Retinal pigment epithelial cell (primary cell): ENCODE measurements at regions not wholly inside any gene's neighbourhood (a gene's known extent, or its start where the extent isn't known, plus 50 kb on each side); places are given as distances from the start of the nearest gene placed in this dataset.
"Not testable (repeated sequence)": the region's sequence is repeated elsewhere in the genome, so short reads cannot be mapped to it uniquely, and the experiment has no call there.

Experiments
- DNase-seq: peaks from one replicate; pipeline ENCODE4 v3.0.0-alpha.2; 2010; ENCODE audit warnings: low read depth
- H3K4me3 ChIP-seq: 2 replicates; pipeline ENCODE4 v1.5.1; 2011; ENCODE audit warnings: mild to moderate bottlenecking, low read length, control low read depth, moderate library complexity

DNA sequence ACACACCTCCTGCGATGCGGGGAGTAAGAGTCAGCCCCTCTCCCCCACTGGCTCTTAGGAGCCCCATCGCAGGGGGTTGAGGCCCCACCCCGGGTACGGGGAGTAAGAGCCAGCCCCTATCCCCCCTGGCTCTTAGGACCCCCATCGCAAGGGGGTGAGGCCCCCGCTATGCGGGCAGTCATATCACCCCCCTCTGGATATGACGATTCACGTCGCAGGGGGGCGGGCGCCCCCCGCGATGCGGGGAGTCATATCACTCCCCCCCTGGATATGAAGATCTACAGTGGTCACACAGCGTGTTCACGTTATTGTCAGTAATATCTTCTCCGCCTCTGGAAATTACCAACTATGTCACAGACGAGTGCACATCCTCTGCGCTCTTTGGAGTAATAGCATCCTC lies 61.1 kb downstream of the DEFB131A start:
- DNase-seq = not testable (repeated sequence)

DNA sequence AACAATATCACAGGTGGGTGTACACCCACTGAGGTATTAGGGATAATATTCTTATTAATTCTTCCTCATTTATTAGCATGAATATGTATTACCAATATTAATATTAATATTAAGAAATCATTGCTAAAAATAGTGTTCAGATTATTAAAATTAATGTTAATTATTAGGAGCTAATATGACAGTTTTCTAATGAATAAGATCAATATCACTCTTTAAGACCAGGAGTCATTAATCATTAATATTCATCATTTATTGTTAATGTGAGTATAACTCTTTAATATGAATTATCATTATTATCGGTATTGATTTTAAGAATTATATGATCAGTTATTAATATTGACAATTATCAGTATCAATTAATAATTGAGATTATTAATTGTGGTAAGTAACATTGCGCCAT lies 62.5 kb downstream of the DEFB131A start:
- DNase-seq, H3K4me3 ChIP-seq: not testable (repeated sequence)

More for the DNA sequence above, 61.1 kb downstream of the DEFB131A start:
- not testable (repeated sequence) for H3K4me3 ChIP-seq

DNA sequence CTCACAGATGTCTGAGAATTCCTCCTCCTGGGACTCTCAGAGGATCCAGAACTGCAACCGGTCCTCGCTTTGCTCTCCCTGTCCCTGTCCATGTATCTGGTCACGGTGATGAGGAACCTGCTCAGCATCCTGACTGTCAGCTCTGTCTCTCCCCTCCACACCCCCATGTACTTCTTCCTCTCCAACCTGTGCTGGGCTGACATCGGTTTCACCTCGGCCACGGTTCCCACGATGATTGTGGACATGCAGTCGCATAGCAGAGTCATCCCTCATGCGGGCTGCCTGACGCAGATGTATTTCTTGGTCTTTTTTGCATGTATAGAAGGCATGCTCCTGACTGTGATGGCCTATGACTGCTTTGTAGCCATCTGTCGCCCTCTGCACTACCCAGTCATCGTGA lies 68.7 kb downstream of the DEFB131A start:
- H3K4me3 ChIP-seq, DNase-seq: not testable (repeated sequence)

GRCh38 chr4:9519631-9520030 lies 75.4 kb downstream of the DEFB131A start:
- H3K4me3 ChIP-seq, DNase-seq: not testable (repeated sequence)

- not testable (repeated sequence) for DNase-seq, H3K4me3 ChIP-seq
Observed at GRCh38 chr4:9522903-9523302, 78.7 kb downstream of the DEFB131A start.

GRCh38 chr4:9524406-9524805 lies 80.2 kb downstream of the DEFB131A start:
- not testable (repeated sequence) for DNase-seq, H3K4me3 ChIP-seq

- peak overlapping the region; percentile 47 for H3K4me3 ChIP-seq
- not testable (repeated sequence) for DNase-seq
Observed at GRCh38 chr4:9532134-9532862, 88.1 kb downstream of the DEFB131A start.

DNA sequence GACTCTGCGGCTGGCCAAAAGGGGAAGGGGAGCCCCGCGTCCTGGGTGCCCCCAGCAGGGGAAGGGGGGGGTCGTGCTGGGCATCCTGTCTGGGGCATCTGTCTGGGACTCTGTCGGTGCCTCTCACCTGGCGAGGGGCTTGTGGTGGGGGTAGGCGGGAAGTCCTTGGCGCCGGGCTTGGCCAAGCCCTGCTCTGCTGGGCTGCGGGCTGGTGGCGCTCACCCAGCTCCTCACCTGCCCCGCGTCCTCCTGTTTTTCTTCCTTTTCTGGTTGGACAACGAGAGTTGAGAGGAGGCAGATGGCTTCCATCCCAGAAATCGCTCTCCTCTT lies 88.6 kb downstream of the DEFB131A start:
- H3K4me3 ChIP-seq, DNase-seq: not testable (repeated sequence)

DNA sequence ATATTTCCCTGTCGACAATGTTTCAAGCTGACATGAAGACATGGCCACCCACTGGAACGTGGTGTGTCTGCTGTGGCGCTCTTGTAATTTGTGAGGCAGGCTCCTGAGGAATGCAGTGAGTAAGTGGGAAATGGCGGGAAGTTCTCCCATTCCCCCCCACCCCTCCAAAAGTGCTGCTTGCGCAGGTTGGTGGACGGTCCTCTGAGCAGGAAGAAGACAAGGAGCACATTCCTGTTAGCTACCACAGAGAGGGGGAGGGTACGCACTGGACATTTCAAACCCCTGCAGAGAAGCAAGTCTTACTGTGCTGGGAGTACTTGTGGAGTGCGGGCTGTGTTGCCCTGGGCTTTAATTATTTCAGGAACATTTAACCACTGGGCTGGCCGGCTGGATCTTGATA lies 92.9 kb downstream of the DEFB131A start:
- DNase-seq, H3K4me3 ChIP-seq: not testable (repeated sequence)

DNA sequence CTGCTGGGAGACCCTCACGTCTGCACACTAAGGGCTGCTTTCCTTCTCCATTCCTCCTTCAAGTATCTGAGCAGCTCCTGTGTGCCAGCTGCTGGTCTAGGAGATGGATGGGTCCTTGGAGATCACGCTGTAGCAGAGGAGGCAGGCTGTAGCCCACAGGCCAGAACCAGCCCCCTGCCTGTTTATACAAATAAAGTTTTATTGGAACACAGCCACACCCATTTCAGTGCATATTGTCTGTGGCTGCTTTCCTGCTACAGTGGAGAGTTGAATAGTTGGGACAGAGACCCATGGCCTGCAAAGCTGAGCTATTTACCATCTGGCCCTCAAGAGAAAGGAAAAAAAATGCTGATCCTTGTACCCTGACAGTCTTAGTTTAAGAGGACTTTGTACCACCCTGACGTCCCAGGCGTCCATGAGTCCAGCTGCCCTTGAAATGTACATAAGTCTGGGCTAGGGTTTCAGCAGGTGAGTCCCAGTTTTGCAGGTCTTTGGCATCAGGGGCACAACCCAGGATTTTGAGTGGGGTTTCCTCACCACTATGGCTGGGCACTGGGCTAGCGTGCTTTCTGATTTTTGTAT lies 95.8 kb downstream of the DEFB131A start:
- DNase-seq, H3K4me3 ChIP-seq: not testable (repeated sequence)

DNA sequence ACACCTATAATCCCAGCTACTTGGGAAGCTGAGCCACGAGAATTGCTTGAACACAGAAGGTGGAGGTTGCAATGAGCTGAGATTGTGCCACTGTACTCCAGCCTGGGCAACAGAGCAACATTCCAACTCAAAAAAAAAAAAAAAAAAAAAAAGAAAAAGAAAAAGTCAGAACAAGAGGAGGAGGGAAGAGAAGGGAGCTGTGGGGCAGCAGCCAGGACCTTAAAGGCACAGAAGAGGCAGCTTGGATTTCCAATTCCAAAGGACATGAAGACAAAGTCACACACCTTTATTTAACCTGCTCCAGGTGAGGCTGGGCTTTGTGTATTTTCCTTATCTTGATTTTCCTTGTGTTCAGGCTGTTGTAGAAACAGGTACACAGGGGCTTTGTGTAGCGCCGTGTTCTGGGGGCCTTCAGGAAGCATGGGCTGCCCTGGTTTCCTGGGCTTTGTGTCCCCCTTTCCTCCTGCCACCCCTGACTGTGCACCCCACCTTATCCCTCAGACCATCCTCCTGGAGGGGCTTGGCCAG lies 97.2 kb downstream of the DEFB131A start:
- H3K4me3 ChIP-seq, DNase-seq: not testable (repeated sequence)

DNA sequence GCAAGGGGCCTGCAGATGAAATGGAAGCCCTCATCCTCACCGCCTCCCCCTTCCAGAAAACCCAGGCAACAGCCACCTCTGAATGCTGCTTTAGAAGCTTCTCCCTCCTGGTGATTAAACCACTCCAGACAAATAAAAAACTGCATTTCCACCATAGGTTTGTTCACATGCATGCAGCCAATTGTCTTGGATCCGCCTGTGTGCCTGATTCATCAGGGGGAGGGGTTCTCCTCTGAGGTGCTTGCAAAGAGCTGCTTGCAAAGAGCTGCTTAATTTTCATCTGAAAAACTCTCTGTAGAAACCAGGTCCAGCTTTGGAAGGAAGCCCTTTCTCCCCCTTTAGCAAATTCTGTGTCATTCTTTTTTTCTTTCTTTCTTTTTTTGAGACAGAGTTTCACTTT lies 100.6 kb downstream of the DEFB131A start:
- H3K4me3 ChIP-seq, DNase-seq: not testable (repeated sequence)

DNA sequence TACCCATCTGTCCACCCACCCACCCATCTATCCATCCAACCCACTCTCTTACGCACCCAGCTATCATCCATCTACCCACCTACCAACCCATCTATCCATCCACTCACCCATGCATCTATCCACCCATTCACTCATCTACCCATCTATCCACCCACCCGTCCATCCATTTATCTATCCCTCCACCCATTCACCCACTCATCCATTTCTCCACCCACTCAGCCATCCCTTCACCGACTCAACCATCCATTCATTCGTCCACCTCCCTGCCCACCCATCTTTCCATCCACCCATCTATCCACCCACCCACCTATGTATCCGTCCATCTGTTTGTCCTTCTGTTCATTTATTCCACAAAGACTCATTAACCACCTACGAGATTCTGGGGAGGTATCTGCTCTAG lies 103.3 kb downstream of the DEFB131A start:
- not testable (repeated sequence) for DNase-seq, H3K4me3 ChIP-seq

- H3K4me3 ChIP-seq, DNase-seq: not testable (repeated sequence)
Observed at GRCh38 chr4:9556076-9556475, 111.9 kb downstream of the DEFB131A start.

GRCh38 chr4:9577869-9578268 lies 133.7 kb downstream of the DEFB131A start:
- not testable (repeated sequence) for DNase-seq, H3K4me3 ChIP-seq

- H3K4me3 ChIP-seq, DNase-seq: not testable (repeated sequence)
Observed at GRCh38 chr4:9582880-9583279, 138.7 kb downstream of the DEFB131A start.
